Activated CD8-positive, alpha-beta T cell treated with anti-CD3 and anti-CD28 coated beads for 36 hours (primary cell): ENCODE measurements at regions not wholly inside any gene's neighbourhood (a gene's known extent, or its start where the extent isn't known, plus 50 kb on each side); places are given as distances from the start of the nearest gene placed in this dataset.

Experiments used
- ATAC-seq: fragments of 200-7000 bp; cut with Tn5 transposase; one replicate; pipeline ENCODE4 v1.10.0; 2021; ENCODE audit warnings: mild to moderate bottlenecking, moderate library complexity
- CTCF ChIA-PET: fragments of 350-600 bp; sonication (Branson Sonifier 250); formaldehyde crosslinking; loops from one replicate; lab custom pipeline; 2021; ENCODE audit warnings: antibody characterized with exemption; lab: Charles Lee
- POLR2A ChIA-PET: fragments of 350-600 bp; sonication (Branson Sonifier 250); formaldehyde crosslinking; loops from one replicate; lab custom pipeline; 2021; ENCODE audit warnings: antibody characterized with exemption; lab: Charles Lee
- DNase-seq: peaks from one replicate; pipeline ENCODE4 v3.0.0-alpha.2; 2020
- H3K27ac Mint-ChIP-seq: one replicate; pipeline ENCODE4 v1.8.0; 2021; ENCODE audit warnings: mild to moderate bottlenecking, mixed read lengths
- H3K27me3 Mint-ChIP-seq: one replicate; pipeline ENCODE4 v1.8.0; 2021; ENCODE audit warnings: mixed read lengths
- H3K36me3 Mint-ChIP-seq: one replicate; pipeline ENCODE4 v1.8.0; 2021; ENCODE audit warnings: low read depth, mixed read lengths
- H3K4me1 Mint-ChIP-seq: one replicate; pipeline ENCODE4 v1.8.0; 2021; ENCODE audit warnings: low read depth, mixed read lengths
- H3K4me3 Mint-ChIP-seq: one replicate; pipeline ENCODE4 v1.8.0; 2021; ENCODE audit warnings: mild to moderate bottlenecking, moderate library complexity, mixed read lengths
- H3K9me3 Mint-ChIP-seq: one replicate; pipeline ENCODE4 v1.8.0; 2021; ENCODE audit warnings: mixed read lengths
- CTCF ChIP-seq: fragments of 200-600 bp; IDR thresholded peaks from one replicate; pipeline ENCODE4 v1.8.0; 2022; ENCODE audit warnings: antibody characterized with exemption, mild to moderate bottlenecking
- intact Hi-C: fragments of 100-400 bp; cut with micrococcal nuclease; formaldehyde crosslinking; loops from one replicate; pipeline ENCODE4 v1.10.0; 2022

- no peaks in the 10 kb centered on the region for H3K36me3 Mint-ChIP-seq
- TF ChIP-seq CTCF = no peak
- H3K9me3 Mint-ChIP-seq = peaks cover 2% of the 10 kb centered on the region
- no peaks in the 10 kb centered on the region for H3K27me3 Mint-ChIP-seq
- ChIA-PET CTCF (interaction anchor here (2.7 to 3.3 kb wide), 2 partner anchors 8 to 12 kb away, joined by 16 to 17 read pairs; no protein-coding TSS in a partner anchor), POLR2A (no interaction called here)
- peaks cover 35% of the 10 kb centered on the region for H3K4me1 Mint-ChIP-seq
- H3K4me3 Mint-ChIP-seq = no peak overlapping the region
- ATAC-seq (no peak), DNase-seq (no peak)
- intact Hi-C loops = no loop called here
- H3K27ac Mint-ChIP-seq = no peak overlapping the region
These were observed 67.3 kb downstream of the RHOU start for GRCh38 chr1:228802386-228803220.

- no peak overlapping the region for H3K27ac Mint-ChIP-seq
- no peak overlapping the region for H3K4me3 Mint-ChIP-seq
- DNase-seq = no peak
- ChIA-PET POLR2A (interaction anchor here (2.1 kb wide), 1 partner anchor 9 kb away, joined by 17 read pairs; no protein-coding TSS in a partner anchor), CTCF (interaction anchor here (0.6 to 3.3 kb wide), 4 partner anchors 9 to 69 kb away, joined by 3 to 17 read pairs (median 10); no protein-coding TSS in a partner anchor)
- intact Hi-C loops = no loop called here
- no peak for TF ChIP-seq CTCF
- H3K4me1 Mint-ChIP-seq = peaks cover 35% of the 10 kb centered on the region
- H3K36me3 Mint-ChIP-seq = no peaks in the 10 kb centered on the region
- ATAC-seq = no peak
- no peaks in the 10 kb centered on the region for H3K27me3 Mint-ChIP-seq
- H3K9me3 Mint-ChIP-seq = peaks cover 2% of the 10 kb centered on the region
These were observed 68.1 kb downstream of the RHOU start for GRCh38 chr1:228803421-228803820.

GRCh38 chr1:228804173-228804572 lies 68.9 kb downstream of the RHOU start:
- no peaks in the 10 kb centered on the region for H3K36me3 Mint-ChIP-seq
- DNase-seq (no peak), ATAC-seq (no peak)
- CTCF ChIA-PET = interaction anchor here (0.6 to 3.3 kb wide), 5 partner anchors 10 to 72 kb away, joined by 3 to 17 read pairs (median 4); no protein-coding TSS in a partner anchor
- POLR2A ChIA-PET = interaction anchor here (1.3 to 2.1 kb wide), 2 partner anchors 9 to 12 kb away, joined by 6 to 17 read pairs; no protein-coding TSS in a partner anchor
- TF ChIP-seq CTCF = no peak
- H3K27me3 Mint-ChIP-seq = no peaks in the 10 kb centered on the region
- peaks cover 2% of the 10 kb centered on the region for H3K9me3 Mint-ChIP-seq
- no peak overlapping the region for H3K4me3 Mint-ChIP-seq
- intact Hi-C loops = no loop called here
- peaks cover 33% of the 10 kb centered on the region for H3K4me1 Mint-ChIP-seq
- H3K27ac Mint-ChIP-seq = peak overlapping the region; percentile 94

DNA sequence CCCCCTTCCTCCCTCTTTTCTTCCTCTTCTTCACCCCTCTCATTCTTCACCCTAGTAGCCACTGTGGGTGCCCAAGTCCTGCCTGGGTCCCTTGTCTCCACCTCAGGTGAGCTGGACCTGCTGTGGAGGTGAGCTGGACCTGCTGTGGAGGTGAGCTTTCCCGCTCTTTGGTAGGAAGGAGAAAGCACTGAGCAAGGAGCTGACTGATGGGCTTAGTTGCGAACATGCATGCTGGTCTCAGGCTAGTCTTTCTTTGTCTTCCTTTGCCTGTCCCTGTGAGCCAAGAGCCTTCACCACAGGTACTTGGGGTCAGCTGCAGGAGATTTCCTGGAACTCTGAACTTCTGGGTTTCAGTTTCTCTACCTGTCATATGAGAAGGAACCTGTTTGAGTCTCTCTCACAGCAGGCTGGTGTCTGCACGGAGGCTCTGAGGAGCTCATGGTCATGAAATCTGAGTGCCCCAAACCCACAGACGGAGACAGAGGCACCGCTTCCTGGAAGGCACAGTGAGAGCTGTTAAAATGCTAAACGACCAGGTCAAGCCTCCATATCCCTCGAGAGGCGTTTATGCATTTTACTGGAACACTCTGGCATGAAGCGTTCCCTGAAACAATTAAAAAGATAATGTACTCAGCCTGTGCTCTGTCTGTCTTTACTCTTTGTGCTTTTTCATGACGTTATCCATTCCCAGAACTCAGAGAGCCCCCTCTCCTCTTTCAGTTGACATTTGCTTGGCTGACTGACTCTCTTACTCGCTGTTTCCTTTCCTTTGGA lies 69.5 kb downstream of the RHOU start:
- no peaks in the 10 kb centered on the region for H3K36me3 Mint-ChIP-seq
- TF ChIP-seq CTCF = no peak
- ChIA-PET POLR2A (interaction anchor here (0.6 to 2.1 kb wide), 3 partner anchors 10 to 179 kb away, joined by 4 to 17 read pairs (median 6); no protein-coding TSS in a partner anchor), CTCF (interaction anchor here (0.7 to 3.3 kb wide), 5 partner anchors 10 to 71 kb away, joined by 3 to 17 read pairs (median 4); no protein-coding TSS in a partner anchor)
- H3K4me3 Mint-ChIP-seq = peak overlapping the region; percentile 58
- H3K9me3 Mint-ChIP-seq = peaks cover 2% of the 10 kb centered on the region
- DNase-seq (peak; percentile 82), ATAC-seq (peak; percentile 91)
- no peaks in the 10 kb centered on the region for H3K27me3 Mint-ChIP-seq
- intact Hi-C loops = no loop called here
- peaks cover 39% of the 10 kb centered on the region for H3K4me1 Mint-ChIP-seq
- H3K27ac Mint-ChIP-seq = peak overlapping the region; percentile 94
